Neural cell (in vitro differentiated cells): ENCODE measurements at regions not wholly inside any gene's neighbourhood (a gene's known extent, or its start where the extent isn't known, plus 50 kb on each side); places are given as distances from the start of the nearest gene placed in this dataset.

Experiments used
- H2AFZ ChIP-seq: fragments of 200-600, 300-800 bp; sonication (generic), shearing (Covaris generic); 2 replicates; pipeline ENCODE4 v1.6.0; 2014; ENCODE audit warnings: low read depth, mild to moderate bottlenecking, antibody characterized with exemption, low read length, moderate library complexity
- H3F3A ChIP-seq: fragments of 200-600 bp; shearing (Covaris generic); 2 replicates; pipeline ENCODE4 v1.6.1; 2016; ENCODE audit warnings: mild to moderate bottlenecking, moderate library complexity, mixed read lengths, antibody characterized with exemption, low read length; ENCODE audit not compliant: insufficient read depth, poor library complexity, severe bottlenecking
- H3K27ac ChIP-seq: fragments of 200-600, 300-800 bp; sonication (generic), shearing (Covaris generic); 2 replicates; pipeline ENCODE4 v1.5.1; 2014; ENCODE audit warnings: mild to moderate bottlenecking, low read length, moderate library complexity
- H3K27me3 ChIP-seq: fragments of 300-800, 200-600 bp; sonication (generic), shearing (Covaris generic); 2 replicates; pipeline ENCODE4 v1.6.0; 2014; ENCODE audit warnings: mild to moderate bottlenecking, low read depth, low read length, moderate library complexity; ENCODE audit not compliant: insufficient read depth
- H3K36me3 ChIP-seq: fragments of 300-800, 200-600 bp; sonication (generic), shearing (Covaris generic); 2 replicates; pipeline ENCODE4 v1.5.1; 2014; ENCODE audit warnings: mild to moderate bottlenecking, antibody characterized with exemption, low read length, moderate library complexity; ENCODE audit not compliant: insufficient read depth
- H3K4me2 ChIP-seq: fragments of 300-800, 200-600 bp; sonication (generic), shearing (Covaris generic); 2 replicates; pipeline ENCODE4 v1.6.0; 2014; ENCODE audit warnings: mild to moderate bottlenecking, low read length
- H3K4me3 ChIP-seq: fragments of 300-800, 200-600 bp; sonication (generic), shearing (Covaris generic); 2 replicates; pipeline ENCODE4 v1.5.1; 2014; ENCODE audit warnings: mild to moderate bottlenecking, low read length, moderate library complexity
- H3K79me2 ChIP-seq: fragments of 200-600 bp; shearing (Covaris generic); replicated peaks from 2 replicates; pipeline ENCODE4 v1.6.0; 2014; ENCODE audit warnings: mild to moderate bottlenecking, low read length, moderate library complexity; ENCODE audit not compliant: insufficient read depth
- H3K9ac ChIP-seq: fragments of 300-800, 200-600 bp; sonication (generic), shearing (Covaris generic); 2 replicates; pipeline ENCODE4 v1.6.1; 2016; ENCODE audit warnings: mild to moderate bottlenecking, low read length, mixed read lengths
- H3K9me2 ChIP-seq: fragments of 200-600 bp; shearing (Covaris generic); 2 replicates; pipeline ENCODE4 v1.6.1; 2016; ENCODE audit warnings: mild to moderate bottlenecking, low read length, mixed read lengths; ENCODE audit not compliant: insufficient read depth
- H3K9me3 ChIP-seq: fragments of 200-600, 300-800 bp; sonication (generic), shearing (Covaris generic); 2 replicates; pipeline ENCODE4 v1.6.1; 2016; ENCODE audit warnings: mild to moderate bottlenecking, mixed run types, low read length, moderate library complexity, mixed read lengths
- H4K20me1 ChIP-seq: fragments of 200-600 bp; shearing (Covaris generic); 2 replicates; pipeline ENCODE4 v1.6.1; 2016; ENCODE audit warnings: mild to moderate bottlenecking, mixed run types; ENCODE audit not compliant: insufficient read depth
- CTCF ChIP-seq: fragments of 450-650 bp; IDR thresholded peaks from 2 replicates; pipeline ENCODE4 v1.5.1; 2014; ENCODE audit warnings: antibody characterized with exemption, mild to moderate bottlenecking, moderate library complexity; ENCODE audit not compliant: poor library complexity, severe bottlenecking
- EP300 ChIP-seq: fragments of 450-650 bp; conservative IDR thresholded peaks from 2 replicates; pipeline ENCODE4 v1.6.1; 2014; ENCODE audit warnings: antibody characterized with exemption, mild to moderate bottlenecking, moderate library complexity; ENCODE audit not compliant: poor library complexity, severe bottlenecking
- EZH2 ChIP-seq: fragments of 200-600, 300-800 bp; shearing (Covaris generic), sonication (generic); IDR thresholded peaks from 2 replicates; pipeline ENCODE4 v1.6.1; 2014; ENCODE audit warnings: antibody characterized with exemption, low read length, borderline replicate concordance, mild to moderate bottlenecking; ENCODE audit not compliant: insufficient read depth, poor library complexity, severe bottlenecking
- MXI1 ChIP-seq: fragments of 450-650 bp; conservative IDR thresholded peaks from 2 replicates; pipeline ENCODE4 v1.6.1; 2014; ENCODE audit warnings: antibody characterized with exemption, mild to moderate bottlenecking; ENCODE audit not compliant: poor library complexity, severe bottlenecking
- POLR2AphosphoS5 ChIP-seq: IDR thresholded peaks from 2 replicates; pipeline ENCODE4 v1.6.1; 2012
- RAD21 ChIP-seq: fragments of 450-650 bp; conservative IDR thresholded peaks from 2 replicates; pipeline ENCODE4 v1.6.1; 2014; ENCODE audit warnings: antibody characterized with exemption, mild to moderate bottlenecking, moderate library complexity
- SMC3 ChIP-seq: fragments of 450-650 bp; conservative IDR thresholded peaks from 2 replicates; pipeline ENCODE4 v1.6.1; 2014; ENCODE audit warnings: antibody characterized with exemption, mild to moderate bottlenecking, moderate library complexity; ENCODE audit not compliant: poor library complexity
- TAF1 ChIP-seq: IDR thresholded peaks from 2 replicates; pipeline ENCODE4 v1.6.1; 2012; ENCODE audit warnings: low read depth
- TF ChIP-seq, protein P1 (sequence below): IDR thresholded peaks from 2 replicates; pipeline ENCODE4 v1.6.1; 2012; ENCODE audit warnings: borderline replicate concordance

DNA sequence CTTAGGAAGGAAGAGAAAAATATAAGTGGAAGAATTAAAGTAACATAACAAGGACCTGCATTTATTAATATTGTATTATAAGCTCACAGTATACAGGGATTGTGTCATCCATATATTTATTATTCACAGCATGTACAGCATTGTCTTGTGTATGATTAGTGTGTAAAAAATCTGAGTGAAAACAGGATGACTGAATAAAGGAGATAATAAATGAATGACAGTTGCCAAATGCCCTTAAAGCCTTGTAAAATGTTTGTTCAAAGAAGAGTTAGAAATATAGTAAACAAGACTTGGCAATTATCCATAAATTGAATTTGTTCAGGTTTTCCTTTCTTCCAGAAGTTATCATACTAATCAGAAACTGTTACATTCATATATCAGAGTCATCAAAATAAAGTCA is 172.7 kb downstream of the BTC start:
- TF ChIP-seq TAF1 (no peak), POLR2AphosphoS5 (no peak), EZH2 (no peak), SMC3 (no peak), EP300 (no peak), RAD21 (no peak)
- TF ChIP-seq, protein P1, sequence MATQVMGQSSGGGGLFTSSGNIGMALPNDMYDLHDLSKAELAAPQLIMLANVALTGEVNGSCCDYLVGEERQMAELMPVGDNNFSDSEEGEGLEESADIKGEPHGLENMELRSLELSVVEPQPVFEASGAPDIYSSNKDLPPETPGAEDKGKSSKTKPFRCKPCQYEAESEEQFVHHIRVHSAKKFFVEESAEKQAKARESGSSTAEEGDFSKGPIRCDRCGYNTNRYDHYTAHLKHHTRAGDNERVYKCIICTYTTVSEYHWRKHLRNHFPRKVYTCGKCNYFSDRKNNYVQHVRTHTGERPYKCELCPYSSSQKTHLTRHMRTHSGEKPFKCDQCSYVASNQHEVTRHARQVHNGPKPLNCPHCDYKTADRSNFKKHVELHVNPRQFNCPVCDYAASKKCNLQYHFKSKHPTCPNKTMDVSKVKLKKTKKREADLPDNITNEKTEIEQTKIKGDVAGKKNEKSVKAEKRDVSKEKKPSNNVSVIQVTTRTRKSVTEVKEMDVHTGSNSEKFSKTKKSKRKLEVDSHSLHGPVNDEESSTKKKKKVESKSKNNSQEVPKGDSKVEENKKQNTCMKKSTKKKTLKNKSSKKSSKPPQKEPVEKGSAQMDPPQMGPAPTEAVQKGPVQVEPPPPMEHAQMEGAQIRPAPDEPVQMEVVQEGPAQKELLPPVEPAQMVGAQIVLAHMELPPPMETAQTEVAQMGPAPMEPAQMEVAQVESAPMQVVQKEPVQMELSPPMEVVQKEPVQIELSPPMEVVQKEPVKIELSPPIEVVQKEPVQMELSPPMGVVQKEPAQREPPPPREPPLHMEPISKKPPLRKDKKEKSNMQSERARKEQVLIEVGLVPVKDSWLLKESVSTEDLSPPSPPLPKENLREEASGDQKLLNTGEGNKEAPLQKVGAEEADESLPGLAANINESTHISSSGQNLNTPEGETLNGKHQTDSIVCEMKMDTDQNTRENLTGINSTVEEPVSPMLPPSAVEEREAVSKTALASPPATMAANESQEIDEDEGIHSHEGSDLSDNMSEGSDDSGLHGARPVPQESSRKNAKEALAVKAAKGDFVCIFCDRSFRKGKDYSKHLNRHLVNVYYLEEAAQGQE: no peak
- no peak overlapping the region for H3K4me3 ChIP-seq
- H3K9me2 ChIP-seq: no peaks in the 10 kb centered on the region
- no peak overlapping the region for H2AFZ ChIP-seq
- no peak overlapping the region for H3K9ac ChIP-seq
- H4K20me1 ChIP-seq: no peaks in the 10 kb centered on the region
- H3F3A ChIP-seq: no peaks in the 10 kb centered on the region
- H3K9me3 ChIP-seq: no peaks in the 10 kb centered on the region
- H3K79me2 ChIP-seq: no peaks in the 10 kb centered on the region
- H3K36me3 ChIP-seq: no peaks in the 10 kb centered on the region
- H3K27me3 ChIP-seq: no peaks in the 10 kb centered on the region
- no peak overlapping the region for H3K27ac ChIP-seq
- no peak overlapping the region for H3K4me2 ChIP-seq

DNA sequence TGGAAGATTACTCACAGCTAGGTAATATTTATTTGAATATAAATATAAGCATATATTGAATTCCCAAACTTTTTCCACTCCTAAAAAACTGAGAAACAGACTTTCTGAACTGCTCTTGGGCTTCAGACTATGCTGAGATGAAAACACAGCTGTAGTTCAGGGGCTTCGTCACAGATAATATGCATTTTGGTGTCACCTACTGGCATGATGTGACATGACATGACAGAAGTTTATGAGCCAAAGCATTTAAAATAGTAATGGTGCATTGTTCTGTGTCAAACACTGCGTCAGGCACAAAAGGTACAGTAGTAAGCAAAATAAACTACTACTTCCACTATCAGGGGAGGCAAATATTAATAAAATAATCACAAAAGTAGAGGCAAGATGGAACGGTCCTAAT is 171.3 kb downstream of the BTC start:
- peak; percentile 74 for TF ChIP-seq RAD21
- TF ChIP-seq SMC3: peak; percentile 75
- peak; percentile 17 for TF ChIP-seq EP300
- no peak for TF ChIP-seq MXI1
- no peak for TF ChIP-seq EZH2
- peak; percentile 71 for TF ChIP-seq CTCF
- no peaks in the 10 kb centered on the region for H3K9me3 ChIP-seq
- no peaks in the 10 kb centered on the region for H3K36me3 ChIP-seq
- no peaks in the 10 kb centered on the region for H3F3A ChIP-seq
- no peaks in the 10 kb centered on the region for H3K9me2 ChIP-seq
- H3K9ac ChIP-seq: no peak overlapping the region
- no peak overlapping the region for H3K4me2 ChIP-seq
- no peak overlapping the region for H2AFZ ChIP-seq
- H3K4me3 ChIP-seq: no peak overlapping the region
- no peaks in the 10 kb centered on the region for H4K20me1 ChIP-seq
- H3K27me3 ChIP-seq: no peaks in the 10 kb centered on the region
- no peaks in the 10 kb centered on the region for H3K79me2 ChIP-seq
- H3K27ac ChIP-seq: no peak overlapping the region
